Activated T-cell treated with anti-CD3 and anti-CD28 coated beads for 1 hour (primary cell): ENCODE measurements at regions not wholly inside any gene's neighbourhood (a gene's known extent, or its start where the extent isn't known, plus 50 kb on each side); places are given as distances from the start of the nearest gene placed in this dataset.

Experiments
- DNase-seq: peaks from one replicate; pipeline ENCODE4 v3.0.0-alpha.2; 2020; ENCODE audit warnings: low read depth

DNA sequence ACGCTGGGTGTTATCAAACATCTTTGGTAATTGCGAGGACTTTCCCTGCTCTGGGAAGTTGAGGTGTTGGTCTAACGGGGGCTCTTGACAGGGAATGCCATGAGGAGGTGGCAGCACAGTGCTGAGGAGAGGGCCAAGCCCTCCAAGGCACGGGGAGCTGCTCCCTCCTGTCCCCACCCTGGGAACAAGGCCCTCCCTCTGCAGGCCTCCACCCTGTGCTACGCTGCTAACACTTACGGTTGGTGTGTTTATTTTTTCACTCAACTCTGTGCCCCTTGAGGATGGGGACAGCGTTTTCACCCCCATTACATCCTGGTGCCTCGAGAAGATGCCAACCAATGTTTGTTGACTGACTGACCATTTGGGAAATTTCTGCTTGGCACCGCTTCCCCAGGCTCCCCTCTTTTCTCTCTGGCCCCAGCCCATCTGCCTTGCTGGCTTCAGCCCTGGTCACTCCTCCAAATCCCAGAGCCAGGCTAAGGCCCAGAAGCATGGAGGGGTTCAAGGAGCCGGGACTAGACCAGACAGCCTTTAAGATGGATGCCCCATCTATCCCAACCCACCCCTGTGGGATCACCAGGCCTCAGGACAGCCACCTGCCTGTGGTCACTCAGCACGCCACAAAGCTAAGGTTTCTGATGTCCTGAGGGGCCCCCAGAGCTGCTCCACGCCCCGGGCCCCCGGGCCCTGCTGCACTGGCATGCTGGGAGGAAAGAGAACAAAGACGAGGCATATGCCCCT lies 125.7 kb downstream of the BARX1 start:
- DNase-seq = no peak

GRCh38 chr9:93828331-93829097 lies 126.6 kb downstream of the BARX1 start:
- no peak for DNase-seq

DNA sequence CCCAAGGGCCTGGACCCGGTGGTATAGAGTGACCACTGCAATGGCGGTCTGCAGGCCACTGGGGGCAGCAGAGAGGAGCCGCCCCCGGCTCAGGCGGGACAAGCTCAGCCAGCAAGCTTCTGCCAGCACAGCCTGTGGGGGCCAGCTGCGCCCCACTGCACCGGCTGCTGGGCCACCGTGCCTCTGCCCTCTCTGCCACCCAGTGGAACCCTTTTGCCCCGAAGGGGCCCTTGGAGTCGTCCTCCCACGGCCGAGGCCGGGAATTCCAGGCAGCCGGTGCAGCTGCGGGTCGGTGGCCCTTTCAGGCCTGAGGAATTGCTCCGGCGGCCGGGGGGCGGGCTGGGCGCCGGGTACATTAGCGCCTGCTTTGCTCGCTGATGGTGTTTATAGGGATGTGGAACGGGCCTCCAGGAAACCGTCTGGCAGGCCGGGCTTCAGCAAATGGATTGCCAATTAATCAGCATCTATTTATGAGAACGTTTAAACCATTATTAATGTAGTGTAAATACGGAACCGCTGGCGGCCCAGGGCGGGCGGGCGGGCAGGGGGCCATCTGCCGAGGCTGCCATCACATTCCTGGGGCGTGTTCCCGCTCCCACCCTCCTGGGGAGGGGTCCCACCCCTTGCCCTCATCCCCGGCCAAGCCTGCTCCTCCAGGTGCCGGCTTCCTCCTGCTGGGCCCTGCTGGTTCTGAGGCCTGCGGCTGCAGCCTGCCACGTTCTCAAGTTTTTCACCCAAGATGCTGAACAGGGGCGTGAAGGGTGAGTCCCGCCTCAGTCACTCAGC lies 127.4 kb downstream of the BARX1 start:
- DNase-seq = no peak

GRCh38 chr9:93826905-93827544 lies 128.1 kb downstream of the BARX1 start:
- DNase-seq = no peak

- peak; percentile 39 for DNase-seq
Measured at GRCh38 chr9:93826209-93826608, 128.9 kb downstream of the BARX1 start.

DNA sequence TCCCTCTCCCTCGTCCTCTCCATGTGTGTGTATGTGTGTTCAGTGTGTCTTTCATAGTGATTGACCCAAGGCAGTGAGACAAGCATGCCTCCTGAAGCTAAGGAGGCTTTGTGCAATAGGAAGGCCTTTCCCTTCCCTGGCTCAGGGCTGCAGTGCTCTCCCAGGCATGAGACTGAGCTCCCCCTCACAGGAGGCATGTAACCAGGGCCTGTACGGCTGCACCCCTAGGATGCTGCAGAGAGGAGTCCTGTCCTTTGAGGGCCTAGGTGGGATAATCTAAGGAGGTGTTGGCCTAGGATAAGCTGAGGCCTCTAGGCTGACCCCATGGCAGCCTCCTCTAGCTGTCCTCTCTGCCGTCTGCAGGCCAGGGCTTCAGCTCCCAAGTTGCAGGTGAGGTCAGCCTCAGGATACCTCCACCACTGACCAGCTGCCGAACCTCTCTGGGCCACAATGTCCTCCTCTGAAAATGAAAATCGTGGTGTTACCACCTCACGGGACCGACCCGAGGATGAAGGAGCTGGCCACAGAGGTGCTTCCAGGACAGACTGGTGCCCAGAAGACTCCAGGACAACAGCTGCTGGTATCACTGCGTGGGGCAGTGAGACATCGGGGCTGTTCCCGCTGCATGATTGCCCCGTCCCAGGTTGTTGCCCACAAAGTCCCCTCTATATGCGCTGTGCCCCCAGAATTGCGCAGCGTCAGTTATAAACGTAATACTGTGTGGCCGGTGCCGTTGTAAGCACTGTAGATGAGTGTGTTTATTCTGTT lies 129.6 kb downstream of the BARX1 start:
- DNase-seq = no peak

GRCh38 chr9:93824386-93825294 lies 130.5 kb downstream of the BARX1 start:
- DNase-seq = no peak

- DNase-seq = no peak
Measured at GRCh38 chr9:93823245-93824072, 131.7 kb downstream of the BARX1 start.

DNA sequence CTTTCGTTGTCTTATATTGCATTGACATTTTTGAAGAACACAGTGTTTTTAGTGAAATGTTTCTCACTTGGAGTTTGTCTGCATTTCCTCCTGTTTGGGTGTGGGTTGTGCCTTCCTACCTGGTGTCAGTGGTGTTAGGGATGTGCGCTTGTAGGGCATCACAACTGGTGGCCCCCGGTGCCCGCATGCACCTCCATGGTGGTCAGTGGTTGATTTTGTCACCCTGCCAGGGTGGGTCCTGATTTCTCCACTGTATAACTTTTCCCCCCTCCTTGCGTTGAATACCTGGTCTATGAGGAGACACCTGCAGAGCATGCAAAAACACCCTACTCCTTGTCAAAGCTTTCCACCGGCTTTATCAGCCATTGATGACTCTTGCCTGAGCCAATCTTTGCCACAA lies 132.9 kb downstream of the BARX1 start:
- DNase-seq = no peak

- DNase-seq = no peak
Measured at GRCh38 chr9:93821307-93821703, 133.8 kb downstream of the BARX1 start.

- no peak for DNase-seq
Measured at GRCh38 chr9:93820667-93821306, 134.4 kb downstream of the BARX1 start.

DNA sequence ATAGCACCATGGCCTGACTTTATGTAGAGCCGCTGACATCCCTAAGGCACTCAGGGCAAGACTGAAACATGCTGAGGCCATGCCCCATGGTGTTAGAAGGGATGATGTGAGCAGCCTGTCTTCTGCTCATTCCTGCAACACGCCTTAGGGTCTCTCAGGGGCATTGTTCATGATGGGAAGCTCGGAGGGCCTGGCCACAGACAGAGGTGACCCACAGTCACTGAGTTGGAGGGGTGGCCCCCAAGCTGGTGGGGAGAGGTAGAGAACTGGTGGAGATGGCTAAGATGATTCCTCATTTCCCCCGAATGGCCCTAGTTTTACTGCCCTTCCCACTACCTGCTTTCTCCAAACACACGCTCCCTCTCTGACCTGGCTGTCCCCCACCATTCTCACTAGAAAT lies 135.2 kb downstream of the BARX1 start:
- no peak for DNase-seq

DNA sequence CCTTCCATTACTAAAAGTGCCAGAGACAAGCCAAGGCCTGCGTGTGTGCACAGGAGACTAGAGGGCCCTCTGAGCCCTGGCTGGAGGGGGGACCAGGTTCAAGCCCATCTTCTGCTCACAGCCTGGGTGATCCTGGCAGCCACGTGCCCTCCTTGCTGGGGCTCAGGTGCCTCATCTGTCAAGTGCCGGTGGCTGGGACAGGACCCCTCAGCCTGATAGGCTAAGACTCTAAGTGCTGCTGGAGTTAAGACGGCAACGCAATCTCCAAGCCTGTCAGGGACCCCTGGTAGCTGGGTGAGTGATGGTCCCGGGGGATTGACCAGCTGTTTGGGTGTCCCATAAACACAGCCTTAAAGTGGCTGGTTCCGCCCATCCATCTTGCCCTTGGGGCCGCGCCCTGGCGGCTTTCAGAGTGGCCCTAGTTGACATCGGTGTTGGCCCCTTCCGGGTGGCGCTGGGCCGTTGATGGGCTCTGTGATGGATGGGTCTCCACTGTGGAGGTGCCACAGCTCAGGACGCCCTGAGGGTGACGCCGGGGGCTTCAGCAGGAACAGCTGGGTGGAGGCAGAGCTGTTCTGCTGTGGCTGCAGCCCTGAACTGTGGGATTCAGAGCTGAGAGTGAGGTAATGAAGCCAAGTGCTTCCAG lies 136.2 kb downstream of the BARX1 start:
- DNase-seq = no peak

DNA sequence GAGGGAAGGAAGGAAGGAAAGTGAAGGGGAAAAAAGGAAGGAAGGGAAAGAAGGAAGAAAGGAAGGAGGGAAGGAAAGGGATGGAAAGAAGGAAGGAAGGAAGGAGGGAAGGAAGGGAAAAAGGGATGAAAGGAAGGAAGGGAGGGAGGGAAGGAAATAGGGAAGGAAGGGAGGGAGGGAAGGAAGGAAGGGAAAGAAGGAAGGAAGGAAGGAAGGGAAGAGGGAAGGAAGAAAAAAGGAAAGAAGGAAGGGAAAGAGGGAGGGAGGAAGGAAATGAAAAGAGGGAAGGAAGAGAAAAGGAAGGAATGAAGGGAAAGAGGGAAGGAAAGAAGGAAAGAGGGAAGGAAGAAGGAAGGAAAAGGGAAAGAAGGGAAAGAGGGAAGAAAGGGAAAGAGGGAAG lies 136.9 kb downstream of the BARX1 start:
- no peak for DNase-seq

DNA sequence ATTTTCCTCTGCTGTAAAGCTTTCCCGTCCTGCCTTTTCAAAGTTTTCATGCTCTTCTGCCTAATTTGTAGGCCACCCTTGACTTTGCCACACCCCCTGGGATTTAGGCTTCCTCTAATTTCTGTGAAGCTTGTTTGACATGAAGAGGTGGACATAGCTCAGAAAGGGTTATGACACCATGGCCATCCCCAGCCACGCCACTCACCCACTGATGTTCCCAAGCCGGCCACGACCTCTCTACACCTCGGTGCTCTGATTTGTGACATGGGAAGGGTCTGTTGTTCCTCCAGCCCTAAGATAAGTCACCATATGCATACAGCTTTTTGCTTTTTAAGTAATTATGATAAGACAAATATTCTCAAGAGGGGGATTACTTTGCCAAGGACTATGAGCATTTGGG lies 139.5 kb downstream of the BARX1 start:
- DNase-seq = no peak

- DNase-seq = no peak
Measured at GRCh38 chr9:93815135-93815534, 140.0 kb downstream of the BARX1 start.

- DNase-seq = no peak
Measured at GRCh38 chr9:93814077-93814956, 140.8 kb downstream of the BARX1 start.
